GM20431 (cell line): ENCODE measurements at regions not wholly inside any gene's neighbourhood (a gene's known extent, or its start where the extent isn't known, plus 50 kb on each side); places are given as distances from the start of the nearest gene placed in this dataset.
"Not testable (repeated sequence)": the region's sequence is repeated elsewhere in the genome, so short reads cannot be mapped to it uniquely, and the experiment has no call there.

Source experiments
- in situ Hi-C: fragments of 300-500 bp; cut with MseI, MboI; formaldehyde crosslinking; loops from one replicate; pipeline ENCODE4 v1.15.0; 2020; ENCODE audit warnings: low sequenced_read_pairs; ENCODE audit not compliant: unreplicated experiment

GRCh38 chr18:22687892-22688680 is 245.0 kb upstream of the RBBP8 start:
- in situ Hi-C loops = loop anchor here (25.0 kb wide), 1 partner anchor 1501 kb away; no protein-coding TSS in a partner anchor

- in situ Hi-C loops = loop anchor here (25.0 kb wide), 1 partner anchor 1502 kb away; no protein-coding TSS in a partner anchor
Measured at GRCh38 chr18:22688877-22689496, 244.1 kb upstream of the RBBP8 start.

DNA sequence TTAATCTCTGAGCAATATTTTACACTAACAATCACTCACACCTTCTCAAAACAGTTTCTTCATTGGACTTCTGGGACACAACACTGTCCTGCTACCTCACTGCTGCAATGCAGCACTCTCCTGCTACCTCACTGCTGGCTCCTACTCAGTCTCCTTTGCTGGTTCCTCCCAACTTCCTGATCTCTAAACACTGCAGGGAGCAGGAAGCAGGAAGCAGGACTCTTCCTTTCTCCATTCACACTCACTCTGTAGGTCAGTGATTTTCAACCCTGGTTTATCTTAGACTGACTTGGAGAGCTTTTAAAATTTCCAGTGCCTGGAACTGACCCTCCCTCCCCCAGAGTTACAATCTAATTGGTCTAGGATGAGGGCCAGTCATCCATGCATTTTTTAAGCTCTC is 243.4 kb upstream of the RBBP8 start:
- in situ Hi-C loops = loop anchor here (25.0 kb wide), 1 partner anchor 1502 kb away; no protein-coding TSS in a partner anchor

- in situ Hi-C loops = loop anchor here (25.0 kb wide), 1 partner anchor 1503 kb away; no protein-coding TSS in a partner anchor
Measured at GRCh38 chr18:22690556-22690955, 242.6 kb upstream of the RBBP8 start.

DNA sequence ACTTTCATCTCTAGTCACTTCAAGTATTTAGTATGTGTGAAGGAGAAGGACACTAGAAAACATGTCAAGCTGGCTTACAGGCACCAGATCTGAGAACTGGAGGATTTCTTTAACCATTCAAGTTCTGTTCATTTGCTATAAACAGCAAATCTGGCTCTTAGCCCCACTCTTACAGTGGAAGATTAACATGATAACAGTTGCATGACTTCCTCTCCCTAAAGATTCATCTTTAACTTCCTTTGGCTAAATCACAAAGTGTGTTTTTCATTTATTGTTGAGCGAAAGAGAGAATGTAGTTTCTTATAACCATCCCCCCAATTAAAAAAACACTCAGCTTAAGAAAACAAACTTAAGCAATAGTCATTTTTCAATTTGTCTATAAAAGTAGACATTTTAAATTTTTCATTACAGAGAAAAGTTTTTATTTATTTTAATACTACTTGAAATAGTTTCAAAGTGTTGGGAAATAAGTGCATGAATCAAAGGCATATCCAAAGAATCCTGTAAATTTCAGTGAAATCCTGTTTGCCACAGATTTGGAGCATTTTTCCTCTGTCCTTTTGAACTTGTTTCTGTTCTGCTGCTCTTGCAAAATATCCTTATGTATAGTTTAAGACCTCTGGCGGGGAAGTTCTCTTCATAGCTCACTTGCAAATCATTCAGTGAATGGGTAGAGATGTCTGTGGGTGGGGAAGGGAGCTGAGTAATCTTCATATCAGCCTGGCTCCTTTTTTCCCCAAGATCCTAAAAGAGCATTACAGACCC is 241.0 kb upstream of the RBBP8 start:
- in situ Hi-C loops = loop anchor here (25.0 kb wide), 1 partner anchor 1505 kb away; no protein-coding TSS in a partner anchor

GRCh38 chr18:22694954-22695353 is 238.2 kb upstream of the RBBP8 start:
- in situ Hi-C loops = loop anchor here (25.0 kb wide), 1 partner anchor 1508 kb away; no protein-coding TSS in a partner anchor

DNA sequence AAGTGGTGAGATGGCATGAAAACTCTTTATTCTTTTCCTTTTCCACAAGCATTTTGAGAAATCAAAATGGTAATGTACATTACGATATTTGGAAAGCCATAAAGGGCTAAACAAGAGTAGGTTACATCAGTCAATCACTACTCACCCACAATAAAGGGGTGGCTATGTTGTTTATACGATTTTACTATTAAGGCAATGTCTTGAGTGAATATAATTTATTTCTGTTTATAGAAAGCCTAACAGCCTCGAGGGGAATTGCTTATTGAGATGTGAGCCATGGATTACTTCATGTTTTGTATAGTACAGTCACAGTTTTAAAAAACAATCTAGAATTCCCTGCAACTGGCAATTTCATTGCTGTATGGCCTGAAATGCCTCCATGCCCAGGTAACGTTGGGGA is 237.5 kb upstream of the RBBP8 start:
- in situ Hi-C loops = loop anchor here (25.0 kb wide), 1 partner anchor 1508 kb away; no protein-coding TSS in a partner anchor

DNA sequence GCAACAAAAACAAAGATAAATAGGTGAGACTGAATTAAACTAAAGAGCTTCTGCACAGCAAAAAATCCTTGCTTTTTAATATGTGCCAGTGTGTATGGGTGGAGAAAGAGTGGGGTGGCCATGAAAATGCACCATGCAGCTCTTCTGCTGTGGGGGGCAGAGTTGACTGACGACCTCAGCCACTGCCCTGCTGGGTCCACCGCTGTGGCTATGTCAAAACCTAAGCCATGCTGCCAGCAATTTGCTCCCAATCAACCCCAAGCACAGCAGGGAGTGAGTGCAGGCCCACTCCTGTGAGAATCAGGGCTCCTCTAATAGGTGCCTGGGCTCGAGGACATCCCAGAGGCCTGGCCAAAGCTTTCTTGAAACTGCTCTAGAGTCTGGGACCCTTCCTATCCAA is 235.6 kb upstream of the RBBP8 start:
- in situ Hi-C loops = loop anchor here (25.0 kb wide), 1 partner anchor 1510 kb away; no protein-coding TSS in a partner anchor

DNA sequence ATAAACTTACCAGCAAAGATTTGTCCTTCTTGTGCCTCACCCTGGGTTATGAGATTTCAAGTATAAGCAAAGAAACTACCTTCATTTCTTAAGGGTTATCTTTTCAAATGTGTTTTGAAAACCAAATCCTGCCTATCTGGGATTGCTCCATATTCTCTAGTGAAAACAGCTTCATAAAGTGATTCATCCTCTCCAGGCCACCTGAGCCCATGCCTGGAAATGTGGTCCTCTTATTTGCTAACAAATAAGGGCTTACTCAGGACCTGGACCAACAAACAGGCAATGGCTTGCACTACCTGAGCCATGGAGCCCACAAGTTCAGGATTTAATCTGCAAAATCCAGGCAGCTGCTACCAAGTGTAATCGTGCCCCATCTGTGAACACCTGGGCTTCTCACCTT is 234.4 kb upstream of the RBBP8 start:
- in situ Hi-C loops = loop anchor here (25.0 kb wide), 1 partner anchor 1511 kb away; no protein-coding TSS in a partner anchor

DNA sequence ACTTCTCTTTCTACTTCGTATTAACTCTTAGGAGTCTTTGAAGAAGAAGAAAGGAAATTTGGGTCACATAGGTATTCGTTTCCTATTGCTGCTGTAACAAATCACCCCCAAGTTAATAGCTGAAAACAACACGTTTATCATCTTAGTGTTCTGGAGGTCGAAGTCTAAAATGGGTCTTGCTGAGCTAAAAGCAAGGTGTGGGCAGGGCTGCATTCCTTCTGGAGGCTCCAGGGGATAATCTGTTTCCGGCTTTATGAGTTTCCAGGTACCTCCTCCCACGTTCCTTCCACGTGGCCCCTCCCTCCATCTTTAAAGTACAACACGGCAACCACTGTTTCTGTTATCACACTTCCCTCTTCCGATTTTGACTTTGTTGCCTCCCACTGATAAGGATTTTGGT is 233.5 kb upstream of the RBBP8 start:
- in situ Hi-C loops = loop anchor here (25.0 kb wide), 1 partner anchor 1512 kb away; no protein-coding TSS in a partner anchor

GRCh38 chr18:22700920-22701319 is 232.2 kb upstream of the RBBP8 start:
- in situ Hi-C loops = no loop called here

DNA sequence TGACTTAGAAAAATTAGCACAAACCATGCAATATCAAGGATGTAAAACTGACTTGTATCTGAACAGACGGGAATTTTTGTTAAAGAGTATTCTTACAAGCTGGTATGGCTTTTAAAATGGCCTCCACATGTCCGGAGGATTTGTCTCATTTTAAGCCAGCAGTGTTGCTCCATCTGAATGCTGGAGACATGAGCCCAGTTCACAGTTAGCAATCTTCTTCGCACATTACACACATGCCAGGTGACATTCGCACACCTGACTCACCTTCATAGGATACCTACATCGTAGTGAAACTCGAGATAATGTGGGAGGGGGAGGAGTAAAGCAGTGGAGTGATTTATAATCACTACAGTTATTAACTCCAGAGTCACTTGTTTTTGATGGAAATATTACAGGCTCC is 231.8 kb upstream of the RBBP8 start:
- in situ Hi-C loops = no loop called here

DNA sequence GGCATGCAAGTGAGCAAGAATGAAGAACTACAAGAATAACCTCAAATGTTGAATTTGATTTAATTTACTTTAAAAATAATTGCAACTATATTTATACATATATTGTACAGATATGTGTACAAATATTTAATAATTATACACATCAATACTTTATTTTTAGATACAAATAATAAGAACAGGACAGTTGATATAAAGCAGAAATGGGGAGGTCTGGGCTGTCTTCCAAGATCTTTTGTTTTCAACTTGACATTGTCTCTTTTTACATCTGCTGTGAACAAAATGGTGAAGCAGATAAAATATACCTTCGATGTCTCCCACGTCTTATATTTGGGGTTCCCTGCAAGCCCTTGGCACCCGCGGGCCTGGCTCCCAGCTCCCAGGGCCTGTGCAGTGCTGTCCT is 231.3 kb upstream of the RBBP8 start:
- in situ Hi-C loops = no loop called here

- in situ Hi-C loops = no loop called here
Measured at GRCh38 chr18:22702806-22703205, 230.3 kb upstream of the RBBP8 start.

GRCh38 chr18:22703883-22704585 is 229.1 kb upstream of the RBBP8 start:
- in situ Hi-C loops = no loop called here

GRCh38 chr18:22704586-22704918 is 228.6 kb upstream of the RBBP8 start:
- in situ Hi-C loops = no loop called here

DNA sequence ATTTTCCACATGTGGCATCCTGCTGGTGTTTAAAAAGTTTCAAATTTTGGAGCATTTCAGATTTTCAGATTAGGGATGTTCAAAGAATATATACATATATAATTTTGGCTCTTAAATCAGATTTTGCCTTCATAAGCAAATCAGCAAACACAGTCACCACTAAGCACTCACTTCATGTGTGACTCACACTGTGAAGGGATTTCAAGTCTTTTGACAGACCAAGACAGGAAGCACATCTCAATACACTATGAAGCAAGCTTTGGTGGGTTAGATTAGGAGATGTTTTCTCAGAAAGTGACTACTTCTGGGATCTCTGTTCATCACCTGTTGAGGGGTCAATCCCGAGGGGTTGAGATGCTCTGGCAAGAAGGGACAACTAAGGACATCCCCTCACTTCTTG is 227.8 kb upstream of the RBBP8 start:
- in situ Hi-C loops = no loop called here

DNA sequence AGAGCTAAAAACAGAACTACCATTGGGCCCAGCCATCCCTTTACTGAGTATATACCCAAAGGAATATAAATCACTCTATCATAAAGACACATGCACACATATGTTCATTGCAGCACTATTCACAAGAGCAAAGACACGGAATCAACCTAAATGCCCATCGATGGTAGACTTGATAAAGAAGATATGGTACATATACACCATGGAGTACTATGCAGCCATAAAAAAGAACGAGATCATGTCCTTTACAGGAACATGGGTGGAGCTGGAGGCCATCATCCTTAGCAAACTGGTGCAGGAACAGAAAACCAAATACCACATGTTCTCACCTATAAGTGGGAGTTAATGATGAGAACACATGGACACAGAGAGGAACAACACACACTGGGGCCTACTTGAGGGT is 227.1 kb upstream of the RBBP8 start:
- in situ Hi-C loops = not testable (repeated sequence)

DNA sequence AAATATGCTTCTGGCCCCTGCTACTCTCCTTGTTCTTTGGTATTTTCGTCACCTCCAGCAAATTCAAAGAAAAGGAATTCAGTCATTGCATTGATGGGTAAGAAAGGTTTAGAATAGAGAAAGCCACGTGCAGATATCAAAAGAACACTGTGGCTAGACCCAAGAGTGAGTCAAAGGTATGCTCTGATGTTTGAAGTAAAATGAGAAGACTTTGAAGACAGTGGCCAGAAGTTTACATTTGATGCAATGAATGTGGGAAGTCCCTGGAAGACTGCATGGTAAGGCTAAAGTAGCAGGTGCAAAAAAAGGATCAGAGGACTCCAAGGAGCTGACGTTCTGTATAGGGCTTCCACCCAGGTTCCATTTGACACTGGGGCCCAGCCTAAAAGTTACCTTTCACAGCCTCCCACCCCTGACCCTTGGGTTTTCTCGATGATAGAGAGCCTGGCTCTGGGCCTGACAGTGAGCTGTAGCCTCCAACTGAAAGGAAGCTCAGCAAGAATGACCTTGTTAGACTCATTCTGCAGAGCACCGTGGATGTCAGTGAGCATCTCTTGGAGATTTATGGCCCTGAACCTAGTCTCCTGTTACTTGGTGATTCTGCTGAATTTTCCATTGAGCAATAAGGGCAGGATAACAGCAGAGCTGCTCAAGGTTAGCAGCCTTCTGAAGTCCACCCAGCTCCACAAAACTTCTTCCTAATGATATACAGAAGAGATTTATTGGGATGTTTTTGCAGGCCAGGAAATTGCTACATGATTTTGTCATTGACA is 223.7 kb upstream of the RBBP8 start:
- in situ Hi-C loops = no loop called here
